ENCODE measurements at regions not wholly inside any gene's neighbourhood (a gene's known extent, or its start where the extent isn't known, plus 50 kb on each side); places are given as distances from the start of the nearest gene placed in this dataset.

DNA sequence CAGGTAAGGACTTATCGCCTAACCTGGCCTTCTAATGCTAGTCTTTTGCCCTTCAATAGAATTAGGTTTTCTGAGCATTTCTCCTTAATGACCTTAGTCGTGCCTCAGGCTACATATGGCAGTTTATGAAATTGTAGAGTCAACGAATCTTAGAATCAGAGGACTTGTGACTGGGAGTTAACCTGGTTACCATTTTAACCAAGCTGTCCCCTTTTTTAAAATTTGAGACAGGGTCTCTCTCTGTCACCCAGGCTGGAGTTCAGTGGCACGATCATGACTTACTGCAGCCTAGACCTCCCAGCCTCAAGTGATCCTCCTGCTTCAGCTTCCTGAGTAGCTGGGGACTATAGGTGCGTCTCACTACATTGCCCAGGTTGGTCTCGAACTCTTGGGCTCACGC lies 53.5 kb upstream of the DMRTB1 start:
- TF ChIP-seq, protein P1, sequence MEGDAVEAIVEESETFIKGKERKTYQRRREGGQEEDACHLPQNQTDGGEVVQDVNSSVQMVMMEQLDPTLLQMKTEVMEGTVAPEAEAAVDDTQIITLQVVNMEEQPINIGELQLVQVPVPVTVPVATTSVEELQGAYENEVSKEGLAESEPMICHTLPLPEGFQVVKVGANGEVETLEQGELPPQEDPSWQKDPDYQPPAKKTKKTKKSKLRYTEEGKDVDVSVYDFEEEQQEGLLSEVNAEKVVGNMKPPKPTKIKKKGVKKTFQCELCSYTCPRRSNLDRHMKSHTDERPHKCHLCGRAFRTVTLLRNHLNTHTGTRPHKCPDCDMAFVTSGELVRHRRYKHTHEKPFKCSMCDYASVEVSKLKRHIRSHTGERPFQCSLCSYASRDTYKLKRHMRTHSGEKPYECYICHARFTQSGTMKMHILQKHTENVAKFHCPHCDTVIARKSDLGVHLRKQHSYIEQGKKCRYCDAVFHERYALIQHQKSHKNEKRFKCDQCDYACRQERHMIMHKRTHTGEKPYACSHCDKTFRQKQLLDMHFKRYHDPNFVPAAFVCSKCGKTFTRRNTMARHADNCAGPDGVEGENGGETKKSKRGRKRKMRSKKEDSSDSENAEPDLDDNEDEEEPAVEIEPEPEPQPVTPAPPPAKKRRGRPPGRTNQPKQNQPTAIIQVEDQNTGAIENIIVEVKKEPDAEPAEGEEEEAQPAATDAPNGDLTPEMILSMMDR (IDR thresholded peaks at IDR 0.05; ENCODE audit: insufficient read depth, low read length), result no peak

DNA sequence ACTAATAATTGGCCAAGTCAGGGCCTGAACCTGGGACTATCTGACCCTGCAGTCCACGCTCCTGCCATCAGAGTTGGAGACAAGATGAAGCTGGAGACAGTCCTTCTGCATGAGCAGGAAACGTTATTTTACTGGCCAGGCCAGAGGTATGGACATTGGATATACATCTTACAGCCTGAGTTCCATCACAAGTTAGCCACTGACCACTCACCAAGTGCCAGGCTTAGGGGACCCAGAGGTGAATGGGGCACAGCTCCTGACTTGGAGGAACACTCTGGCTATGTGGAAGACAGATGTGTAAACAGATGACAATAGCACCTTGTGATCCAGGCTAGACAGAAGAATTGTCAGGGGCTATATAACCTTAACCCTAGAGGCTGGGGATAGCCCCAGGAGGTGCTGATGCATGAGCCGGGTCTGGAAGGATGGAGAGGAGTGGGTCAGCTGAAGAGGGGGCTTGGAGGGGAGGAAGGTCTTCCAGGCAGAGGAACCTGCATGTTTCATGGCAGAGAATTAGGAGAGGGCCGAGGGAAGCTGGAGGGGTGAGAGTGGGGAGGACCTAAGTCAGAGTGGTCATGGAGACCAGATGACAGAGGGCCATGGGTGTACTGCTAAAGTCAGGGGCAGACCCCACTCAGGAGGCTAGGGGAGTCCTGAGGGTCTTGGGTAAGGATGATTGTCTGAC lies 52.5 kb upstream of the DMRTB1 start:
- TF ChIP-seq, protein P1 (IDR thresholded peaks at IDR 0.05; ENCODE audit: insufficient read depth, low read length), result no peak
- no peak overlapping the region for H3K4me3 ChIP-seq (ENCODE audit: low read depth, low read length)
- no peak for DNase-seq (ENCODE audit: low read depth)

More for the DNA sequence above, 53.5 kb upstream of the DMRTB1 start:
- no peak for DNase-seq (ENCODE audit: low read depth)
- H3K4me3 ChIP-seq (ENCODE audit: low read depth, low read length), result no peak overlapping the region

DNA sequence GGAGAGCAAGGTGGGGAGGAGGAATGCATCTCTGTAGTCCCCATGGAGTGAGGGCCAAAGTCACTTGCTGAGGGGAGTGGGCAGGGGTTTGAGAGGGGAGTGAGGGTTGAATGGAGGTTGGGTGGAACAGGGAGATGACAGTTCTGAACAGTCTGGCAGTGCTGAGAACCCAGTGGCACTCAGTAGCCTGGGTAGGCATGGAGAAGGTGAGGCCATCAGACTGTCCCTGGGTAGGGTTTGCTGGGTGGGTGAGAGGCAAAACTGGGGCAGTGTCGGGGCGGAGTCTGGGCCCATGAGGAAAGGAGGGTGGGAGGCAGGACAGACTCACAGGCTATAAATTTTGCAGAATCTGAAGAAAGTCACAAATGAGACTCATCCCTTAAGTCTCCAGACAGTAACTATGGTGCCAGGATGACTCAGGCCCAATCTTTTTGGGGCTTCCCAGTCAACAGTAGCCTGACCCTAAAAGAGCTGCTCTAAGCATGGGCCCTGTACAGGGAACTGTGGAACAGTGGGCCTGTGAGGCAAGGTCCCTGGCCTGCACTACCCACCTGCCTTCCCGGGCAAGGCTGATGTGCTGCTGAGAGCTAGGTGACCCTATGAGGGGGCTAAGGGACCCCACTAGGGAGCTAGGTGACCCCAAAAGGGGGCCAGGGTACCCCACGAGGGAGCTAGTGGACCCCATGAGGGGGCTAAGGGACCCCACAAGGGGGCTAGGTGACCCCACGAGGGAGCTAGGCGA lies 51.0 kb upstream of the DMRTB1 start:
- TF ChIP-seq, protein P1 (IDR thresholded peaks at IDR 0.05; ENCODE audit: insufficient read depth, low read length), result no peak
- no peak overlapping the region for H3K4me3 ChIP-seq (ENCODE audit: low read depth, low read length)
- DNase-seq (ENCODE audit: low read depth), result no peak

DNA sequence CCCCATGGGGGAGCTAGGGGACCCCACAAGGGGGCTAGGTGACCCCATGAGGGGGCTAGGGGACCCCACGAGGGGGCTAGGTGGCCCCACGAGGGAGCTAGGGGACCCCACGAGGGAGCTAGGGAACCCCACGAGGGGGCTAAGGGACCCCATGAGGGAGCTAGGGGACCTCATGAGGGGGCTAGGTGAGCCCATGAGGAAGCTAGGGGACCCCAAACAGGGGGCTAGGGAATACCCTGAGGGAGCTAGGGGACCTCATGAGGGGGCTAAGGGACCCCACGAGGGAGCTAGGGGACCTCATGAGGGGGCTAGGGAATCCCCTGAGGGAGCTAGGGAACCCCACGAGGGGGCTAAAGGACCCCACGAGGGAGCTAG lies 50.5 kb upstream of the DMRTB1 start:
- TF ChIP-seq, protein P1 (IDR thresholded peaks at IDR 0.05; ENCODE audit: insufficient read depth, low read length), result no peak
- no peak for DNase-seq (ENCODE audit: low read depth)
- H3K4me3 ChIP-seq (ENCODE audit: low read depth, low read length), result no peak overlapping the region

DNA sequence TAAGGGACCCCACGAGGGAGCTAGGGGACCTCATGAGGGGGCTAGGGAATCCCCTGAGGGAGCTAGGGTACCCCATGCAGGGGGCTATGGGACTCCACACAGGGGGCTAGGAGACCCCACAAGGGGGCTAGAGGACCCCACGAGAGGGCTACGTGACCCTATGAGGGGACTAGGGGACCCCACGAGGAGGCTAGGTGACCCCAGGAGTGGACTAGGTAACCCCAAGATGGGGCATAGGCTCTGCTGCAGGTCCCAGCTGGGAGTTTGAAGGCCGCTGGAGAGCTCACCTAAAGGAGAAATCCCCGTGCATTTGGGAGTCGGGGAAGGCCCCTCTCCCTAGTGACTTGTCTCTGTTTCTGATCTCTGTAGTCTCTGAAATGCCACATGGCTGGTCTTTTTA lies 50.0 kb upstream of the DMRTB1 start:
- DNase-seq (ENCODE audit: low read depth), result no peak
- no peak overlapping the region for H3K4me3 ChIP-seq (ENCODE audit: low read depth, low read length)
- TF ChIP-seq, protein P1 (IDR thresholded peaks at IDR 0.05; ENCODE audit: insufficient read depth, low read length), result no peak
